Transverse colon (tissue), 4 donors: ENCODE measurements at regions not wholly inside any gene's neighbourhood (a gene's known extent, or its start where the extent isn't known, plus 50 kb on each side); places are given as distances from the start of the nearest gene placed in this dataset.

Experiments
- DNase-seq: peaks from one replicate; pipeline ENCODE4 v3.0.0-alpha.2; 2019
- H3K27ac ChIP-seq, 4 donors: fragments of 200-600 bp; sonication (generic); 2 replicates each; pipeline ENCODE4 v1.5.1; 2016 to 2018; ENCODE audit warnings: inconsistent platforms in 4 of 4
- H3K27me3 ChIP-seq: fragments of 200-600 bp; sonication (generic); 2 replicates; pipeline ENCODE4 v1.5.1; 2017; ENCODE audit warnings: inconsistent platforms
- H3K36me3 ChIP-seq, 4 donors: fragments of 200-600 bp; sonication (generic); 2 replicates each; pipeline ENCODE4 v1.5.1; 2017 to 2019; ENCODE audit warnings: inconsistent platforms in 4 of 4
- H3K4me1 ChIP-seq, 4 donors: fragments of 200-600 bp; sonication (generic); 2 replicates each; pipeline ENCODE4 v1.5.1; 2017 to 2020; ENCODE audit warnings: inconsistent platforms in 4 of 4
- H3K4me3 ChIP-seq, 4 donors: fragments of 200-600 bp; sonication (generic); 1 replicate in 1 of 4; 2 replicates in 3 of 4; pipeline versions ENCODE4 v1.5.1 to v1.6.1; 2017 to 2019; ENCODE audit warnings: inconsistent platforms in 4 of 4
- H3K9me3 ChIP-seq, 2 donors: fragments of 200-600 bp; sonication (generic); 2 replicates each; pipeline ENCODE4 v1.5.1; 2017 to 2019; ENCODE audit warnings: inconsistent platforms in 2 of 2
- EP300 ChIP-seq: sonication (generic); formaldehyde crosslinking; IDR thresholded peaks from one replicate; pipeline ENCODE4 v1.6.1; 2017; ENCODE audit warnings: antibody characterized with exemption, low read depth
- POLR2A ChIP-seq: fragments of 450-650 bp; IDR thresholded peaks from one replicate; pipeline ENCODE4 v1.6.1; 2016; ENCODE audit warnings: antibody characterized with exemption, mild to moderate bottlenecking, moderate library complexity
- POLR2AphosphoS5 ChIP-seq, 3 donors: sonication (generic); formaldehyde crosslinking; IDR thresholded peaks; one replicate each; pipeline ENCODE4 v1.6.1; 2016; ENCODE audit warnings: antibody characterized with exemption in 3 of 3
- WGBS, 2 donors: methylation state at CpG; one replicate each; pipeline ENCODE4 v1.1.5; 2018; ENCODE audit warnings: low coverage in 1 of 2; 5-methylcytosine and 5-hydroxymethylcytosine counted together
- in situ Hi-C, 4 donors: fragments of 200-750 bp; cut with MboI; loops; one replicate each; pipeline versions ENCODE4 v1.15.0 to v1.15.1; 2017; ENCODE audit warnings: low sequenced_read_pairs in 3 of 4, low pct_ligation_motif_present in 1 of 4, low pct_unique_long_range_greater_than_20kb in 1 of 4
- intact Hi-C: fragments of 100-400 bp; cut with DNase I; formaldehyde crosslinking; loops from one replicate; pipeline ENCODE4 v1.15.1; 2023; ENCODE audit warnings: low total_unique reads
- TF ChIP-seq, protein P1 (sequence below), 5 experiments: fragments of 200-600 bp in 3 of 5; fragments of 450-650 bp in 2 of 5; sonication (generic) in 3 of 5; IDR thresholded peaks; 1 replicate in 2 of 5; 2 replicates in 3 of 5; pipeline ENCODE4 v1.5.1; 2016 to 2017; ENCODE audit warnings: antibody characterized with exemption in 5 of 5, inconsistent platforms in 3 of 5, mild to moderate bottlenecking in 2 of 5, moderate library complexity in 1 of 5

DNA sequence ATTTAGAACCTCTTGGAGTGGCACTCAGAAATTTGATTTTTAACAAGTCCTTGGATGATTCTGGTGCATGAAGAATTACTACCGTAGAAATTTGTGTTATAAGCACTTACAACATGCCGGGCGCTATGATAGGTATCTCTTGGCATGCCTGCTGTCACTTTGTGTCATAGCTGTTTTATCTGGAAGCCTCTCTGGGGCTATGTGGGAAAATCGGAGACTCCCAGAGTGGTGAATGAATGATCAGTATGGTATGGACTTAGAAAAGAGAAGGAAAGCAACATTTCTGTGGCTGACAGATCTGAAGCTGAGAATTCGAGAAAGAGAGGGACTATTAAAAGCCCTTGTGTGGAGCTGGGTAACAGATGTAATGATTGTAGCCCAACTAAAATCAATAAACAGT is 177.4 kb upstream of the MAMLD1 start:
- no peaks in the 10 kb centered on the region for H3K36me3 ChIP-seq
- no peaks in the 10 kb centered on the region for H3K4me1 ChIP-seq
- TF ChIP-seq POLR2AphosphoS5 (IDR thresholded peaks at IDR 0.05) (no peak), EP300 (no peak), POLR2A (no peak)
- TF ChIP-seq, protein P1, sequence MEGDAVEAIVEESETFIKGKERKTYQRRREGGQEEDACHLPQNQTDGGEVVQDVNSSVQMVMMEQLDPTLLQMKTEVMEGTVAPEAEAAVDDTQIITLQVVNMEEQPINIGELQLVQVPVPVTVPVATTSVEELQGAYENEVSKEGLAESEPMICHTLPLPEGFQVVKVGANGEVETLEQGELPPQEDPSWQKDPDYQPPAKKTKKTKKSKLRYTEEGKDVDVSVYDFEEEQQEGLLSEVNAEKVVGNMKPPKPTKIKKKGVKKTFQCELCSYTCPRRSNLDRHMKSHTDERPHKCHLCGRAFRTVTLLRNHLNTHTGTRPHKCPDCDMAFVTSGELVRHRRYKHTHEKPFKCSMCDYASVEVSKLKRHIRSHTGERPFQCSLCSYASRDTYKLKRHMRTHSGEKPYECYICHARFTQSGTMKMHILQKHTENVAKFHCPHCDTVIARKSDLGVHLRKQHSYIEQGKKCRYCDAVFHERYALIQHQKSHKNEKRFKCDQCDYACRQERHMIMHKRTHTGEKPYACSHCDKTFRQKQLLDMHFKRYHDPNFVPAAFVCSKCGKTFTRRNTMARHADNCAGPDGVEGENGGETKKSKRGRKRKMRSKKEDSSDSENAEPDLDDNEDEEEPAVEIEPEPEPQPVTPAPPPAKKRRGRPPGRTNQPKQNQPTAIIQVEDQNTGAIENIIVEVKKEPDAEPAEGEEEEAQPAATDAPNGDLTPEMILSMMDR (IDR thresholded peaks at IDR 0.05): no peak
- no peak overlapping the region for H3K27ac ChIP-seq
- no peak for DNase-seq
- H3K27me3 ChIP-seq: no peaks in the 10 kb centered on the region
- no peak overlapping the region for H3K4me3 ChIP-seq
- 88% methylated on average over 5 of the region's 5 CpGs; no CpG with 5 or more reads in 1 of the 2 donors for WGBS, 2 donors
- intact Hi-C loops: no loop called here
- in situ Hi-C loops: no loop called here
- no peaks in the 10 kb centered on the region for H3K9me3 ChIP-seq

DNA sequence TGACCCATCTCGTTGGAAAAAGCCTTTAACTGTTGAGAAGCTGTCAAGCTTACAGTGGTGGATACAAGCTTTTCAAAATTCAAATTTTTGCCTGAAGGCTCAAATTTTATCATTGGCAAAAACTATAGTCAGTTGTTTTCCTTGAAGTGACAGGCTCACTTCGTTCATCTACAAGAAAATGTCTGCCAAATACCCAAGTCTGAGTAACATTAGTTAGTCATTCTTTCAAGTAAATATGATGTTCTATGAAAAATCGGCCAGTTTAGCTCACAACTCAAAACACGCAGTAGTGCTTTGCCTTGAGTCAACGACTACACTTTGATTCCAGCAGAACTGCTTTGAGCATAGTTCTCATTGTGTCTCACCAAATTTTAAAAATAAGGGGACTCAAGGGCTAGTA is 170.3 kb upstream of the MAMLD1 start:
- Histone ChIP-seq H3K27ac (no peak overlapping the region), H3K4me3 (no peak overlapping the region), H3K27me3 (no peaks in the 10 kb centered on the region), H3K4me1 (no peaks in the 10 kb centered on the region), H3K36me3 (no peaks in the 10 kb centered on the region), H3K9me3 (no peaks in the 10 kb centered on the region)
- 61 to 75% methylated on average over 3 to 5 of the region's 5 CpGs for whole genome bisulfite sequencing, 2 donors
- intact Hi-C loops: no loop called here
- TF ChIP-seq EP300 (no peak), POLR2AphosphoS5 (IDR thresholded peaks at IDR 0.05) (no peak), POLR2A (no peak)
- TF ChIP-seq, protein P1 (IDR thresholded peaks at IDR 0.05): no peak
- no peak for DNase-seq
- in situ Hi-C loops: no loop called here

DNA sequence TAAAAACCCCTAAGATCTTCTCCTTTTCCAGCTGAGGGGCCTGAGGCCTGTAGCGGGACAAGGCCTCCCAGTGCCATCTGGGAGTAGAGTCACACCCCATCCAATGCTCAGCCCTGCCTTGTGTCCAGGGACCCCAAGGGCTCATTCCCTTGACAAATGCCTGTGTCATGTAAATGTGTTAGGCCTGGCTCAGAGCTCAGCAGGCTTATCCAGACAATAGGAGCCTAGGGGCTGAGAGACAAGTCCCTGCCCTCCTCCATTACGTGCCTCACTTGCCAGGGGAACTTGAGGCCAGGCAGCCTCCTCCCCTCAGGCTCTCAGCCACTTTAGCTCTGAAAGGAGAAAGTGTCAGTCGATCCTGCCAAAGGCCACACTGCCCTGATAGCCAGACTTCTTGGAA is 166.8 kb upstream of the MAMLD1 start:
- TF ChIP-seq EP300: no peak
- no peak for TF ChIP-seq POLR2AphosphoS5 (IDR thresholded peaks at IDR 0.05)
- no peak for TF ChIP-seq POLR2A
- TF ChIP-seq, protein P1 (IDR thresholded peaks at IDR 0.05): no peak
- H3K4me1 ChIP-seq: no peaks in the 10 kb centered on the region
- intact Hi-C loops (no loop called here), in situ Hi-C loops (no loop called here)
- H3K36me3 ChIP-seq: no peaks in the 10 kb centered on the region
- no peak overlapping the region for H3K4me3 ChIP-seq
- no peaks in the 10 kb centered on the region for H3K9me3 ChIP-seq
- H3K27ac ChIP-seq: no peak overlapping the region
- no peaks in the 10 kb centered on the region for H3K27me3 ChIP-seq
- 68% methylated on average over 2 of the region's 3 CpGs; no CpG with 5 or more reads in 1 of the 2 donors for WGBS, 2 donors
- no peak for DNase-seq

DNA sequence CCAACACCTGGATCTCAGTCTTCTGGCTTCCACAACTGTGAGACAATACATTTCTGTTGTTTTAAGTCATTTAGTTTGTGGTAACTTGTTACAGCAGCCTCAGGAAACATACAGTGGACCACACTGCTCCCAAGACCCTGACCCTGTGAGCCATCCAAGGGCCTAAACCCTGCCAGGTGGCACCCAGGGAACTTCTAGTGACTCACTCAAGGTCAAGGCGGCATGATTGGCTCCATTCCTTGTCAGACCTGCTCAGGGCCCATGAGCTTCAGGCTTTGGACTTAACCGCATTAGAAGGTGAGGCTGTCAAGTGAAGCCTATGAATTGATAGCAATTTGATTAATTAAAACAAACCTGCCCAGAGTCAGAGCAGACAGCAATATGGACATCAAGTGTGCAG is 165.7 kb upstream of the MAMLD1 start:
- in situ Hi-C loops (no loop called here), intact Hi-C loops (no loop called here)
- H3K36me3 ChIP-seq: no peaks in the 10 kb centered on the region
- DNase-seq: no peak
- H3K9me3 ChIP-seq: no peaks in the 10 kb centered on the region
- 80% methylated on average over 2 of the region's 2 CpGs; no CpG with 5 or more reads in 1 of the 2 donors for WGBS, 2 donors
- H3K4me3 ChIP-seq: no peak overlapping the region
- no peaks in the 10 kb centered on the region for H3K4me1 ChIP-seq
- no peak for TF ChIP-seq POLR2AphosphoS5 (IDR thresholded peaks at IDR 0.05)
- TF ChIP-seq EP300: no peak
- TF ChIP-seq, protein P1 (IDR thresholded peaks at IDR 0.05): no peak
- no peak for TF ChIP-seq POLR2A
- H3K27me3 ChIP-seq: no peaks in the 10 kb centered on the region
- H3K27ac ChIP-seq: no peak overlapping the region
